Osteoblast (primary cell): ENCODE measurements at regions not wholly inside any gene's neighbourhood (a gene's known extent, or its start where the extent isn't known, plus 50 kb on each side); places are given as distances from the start of the nearest gene placed in this dataset.

Experiments
- DNase-seq: peaks from one replicate; pipeline ENCODE4 v3.0.0; 2011; ENCODE audit warnings: low spot score, mixed read lengths; ENCODE audit not compliant: insufficient read length; ENCODE audit errors: missing footprints
- H2AFZ ChIP-seq: 2 replicates; pipeline ENCODE4 v1.6.0; 2011; ENCODE audit warnings: mild to moderate bottlenecking, low read length
- H3K27ac ChIP-seq: 2 replicates; pipeline ENCODE4 v1.5.1; 2011; ENCODE audit warnings: mild to moderate bottlenecking, low read depth, low read length, moderate library complexity
- H3K27me3 ChIP-seq: 2 replicates; pipeline ENCODE4 v1.6.0; 2012; ENCODE audit warnings: mild to moderate bottlenecking, control low read depth, inconsistent platforms, low read length, moderate library complexity; ENCODE audit not compliant: insufficient read depth
- H3K36me3 ChIP-seq: 2 replicates; pipeline ENCODE4 v1.5.1; 2011; ENCODE audit warnings: mild to moderate bottlenecking, low read length, control low read depth, moderate library complexity; ENCODE audit not compliant: insufficient read depth
- H3K4me1 ChIP-seq: 2 replicates; pipeline ENCODE4 v1.5.1; 2011; ENCODE audit warnings: mild to moderate bottlenecking, low read length, control low read depth, moderate library complexity; ENCODE audit not compliant: insufficient read depth
- H3K4me2 ChIP-seq: 2 replicates; pipeline ENCODE4 v1.6.0; 2011; ENCODE audit warnings: mild to moderate bottlenecking, low read length; ENCODE audit not compliant: insufficient read depth
- H3K4me3 ChIP-seq: fragments of 200-600 bp; sonication (generic); 3 replicates; pipeline ENCODE4 v1.5.1; 2012; ENCODE audit warnings: mild to moderate bottlenecking, low read length, inconsistent platforms; ENCODE audit not compliant: insufficient read depth
- H3K79me2 ChIP-seq: 2 replicates; pipeline ENCODE4 v1.6.0; 2012; ENCODE audit warnings: mild to moderate bottlenecking, low read length, control low read depth, inconsistent platforms; ENCODE audit not compliant: insufficient read depth
- H3K9me3 ChIP-seq: 2 replicates; pipeline ENCODE4 v1.5.1; 2011; ENCODE audit warnings: low read depth, low read length, control low read depth
- H4K20me1 ChIP-seq: 2 replicates; pipeline ENCODE4 v1.6.0; 2012; ENCODE audit warnings: mild to moderate bottlenecking, low read length, control low read depth; ENCODE audit not compliant: insufficient read depth
- CTCF ChIP-seq: IDR thresholded peaks from 2 replicates; pipeline ENCODE4 v1.5.1; 2011; ENCODE audit warnings: mild to moderate bottlenecking, low read depth, low read length, moderate library complexity; ENCODE audit errors: extremely low read depth

GRCh38 chr2:209095432-209095831 lies 328.4 kb upstream of the MAP2 start:
- H3K9me3 ChIP-seq, result peaks cover 3% of the 10 kb centered on the region
- TF ChIP-seq CTCF, result no peak
- H3K27ac ChIP-seq, result no peak overlapping the region
- H4K20me1 ChIP-seq, result no peaks in the 10 kb centered on the region
- H3K36me3 ChIP-seq, result no peaks in the 10 kb centered on the region
- H3K4me2 ChIP-seq, result no peak overlapping the region
- no peak for DNase-seq
- no peak overlapping the region for H2AFZ ChIP-seq
- no peak overlapping the region for H3K4me3 ChIP-seq
- no peaks in the 10 kb centered on the region for H3K4me1 ChIP-seq
- H3K79me2 ChIP-seq, result no peaks in the 10 kb centered on the region
- H3K27me3 ChIP-seq, result no peaks in the 10 kb centered on the region

- DNase-seq, result no peak
- H3K4me1 ChIP-seq, result no peaks in the 10 kb centered on the region
- H2AFZ ChIP-seq, result no peak overlapping the region
- peaks cover 3% of the 10 kb centered on the region for H3K9me3 ChIP-seq
- H3K4me3 ChIP-seq, result no peak overlapping the region
- no peak overlapping the region for H3K4me2 ChIP-seq
- H3K27me3 ChIP-seq, result no peaks in the 10 kb centered on the region
- no peaks in the 10 kb centered on the region for H3K79me2 ChIP-seq
- H4K20me1 ChIP-seq, result no peaks in the 10 kb centered on the region
- TF ChIP-seq CTCF, result no peak
- H3K36me3 ChIP-seq, result no peaks in the 10 kb centered on the region
- H3K27ac ChIP-seq, result no peak overlapping the region
Measured at GRCh38 chr2:209097168-209097567, 326.7 kb upstream of the MAP2 start.

GRCh38 chr2:209102319-209102718 lies 321.5 kb upstream of the MAP2 start:
- TF ChIP-seq CTCF, result no peak
- no peak for DNase-seq
- H3K4me2 ChIP-seq, result no peak overlapping the region
- no peaks in the 10 kb centered on the region for H3K4me1 ChIP-seq
- no peak overlapping the region for H2AFZ ChIP-seq
- H3K4me3 ChIP-seq, result no peak overlapping the region
- H3K27me3 ChIP-seq, result no peaks in the 10 kb centered on the region
- H3K9me3 ChIP-seq, result no peaks in the 10 kb centered on the region
- H3K36me3 ChIP-seq, result no peaks in the 10 kb centered on the region
- no peak overlapping the region for H3K27ac ChIP-seq
- H4K20me1 ChIP-seq, result no peaks in the 10 kb centered on the region
- no peaks in the 10 kb centered on the region for H3K79me2 ChIP-seq

GRCh38 chr2:209113026-209113425 lies 310.8 kb upstream of the MAP2 start:
- H4K20me1 ChIP-seq, result no peaks in the 10 kb centered on the region

More at GRCh38 chr2:209113026-209113425, 310.8 kb upstream of the MAP2 start:
- Histone ChIP-seq H3K4me1 (no peaks in the 10 kb centered on the region), H3K27ac (no peak overlapping the region), H3K79me2 (no peaks in the 10 kb centered on the region), H3K9me3 (peaks cover 5% of the 10 kb centered on the region), H3K36me3 (no peaks in the 10 kb centered on the region), H3K4me2 (no peak overlapping the region), H3K27me3 (no peaks in the 10 kb centered on the region), H3K4me3 (no peak overlapping the region), H2AFZ (no peak overlapping the region)
- no peak for DNase-seq
- TF ChIP-seq CTCF, result no peak
